Germinal center (tissue), 1 donor: ENCODE measurements at regions not wholly inside any gene's neighbourhood (a gene's known extent, or its start where the extent isn't known, plus 50 kb on each side); places are given as distances from the start of the nearest gene placed in this dataset.
A peak's percentile ranks its signal among the peaks of the same experiment; 100 is the strongest.
"Not testable (repeated sequence)": the region's sequence is repeated elsewhere in the genome, so short reads cannot be mapped to it uniquely, and the experiment has no call there.

Source experiments
- DNase-seq: peaks from one replicate; pipeline ENCODE4 v3.0.0; 2012; ENCODE audit warnings: mixed read lengths, low spot score

GRCh38 chr4:53959343-53960120 lies 104.9 kb downstream of the CHIC2 start:
- DNase-seq = no peak

- no peak for DNase-seq
These were observed 108.0 kb downstream of the CHIC2 start for GRCh38 chr4:53956454-53956853.

DNA sequence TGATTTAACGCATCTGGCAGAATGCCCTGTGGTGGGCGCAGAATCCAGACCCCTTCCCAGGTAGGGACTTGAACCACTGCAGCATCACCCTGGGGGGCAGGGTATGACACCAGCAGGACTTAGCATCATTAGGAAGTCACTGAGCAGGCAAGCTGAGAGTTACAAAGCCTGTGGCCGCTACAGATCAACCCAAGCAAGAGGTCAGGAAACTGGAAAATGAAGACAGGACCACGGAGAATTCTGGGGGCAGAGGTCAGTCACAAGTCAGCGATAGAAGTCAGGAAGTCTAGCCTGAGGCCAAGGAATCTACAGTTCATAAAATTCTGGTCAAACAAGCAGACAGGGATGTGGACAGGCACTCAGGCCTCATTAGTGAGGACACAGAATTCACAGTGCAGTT lies 108.4 kb downstream of the CHIC2 start:
- DNase-seq = no peak

- DNase-seq = no peak
These were observed 113.0 kb downstream of the CHIC2 start for GRCh38 chr4:53951414-53951813.

DNA sequence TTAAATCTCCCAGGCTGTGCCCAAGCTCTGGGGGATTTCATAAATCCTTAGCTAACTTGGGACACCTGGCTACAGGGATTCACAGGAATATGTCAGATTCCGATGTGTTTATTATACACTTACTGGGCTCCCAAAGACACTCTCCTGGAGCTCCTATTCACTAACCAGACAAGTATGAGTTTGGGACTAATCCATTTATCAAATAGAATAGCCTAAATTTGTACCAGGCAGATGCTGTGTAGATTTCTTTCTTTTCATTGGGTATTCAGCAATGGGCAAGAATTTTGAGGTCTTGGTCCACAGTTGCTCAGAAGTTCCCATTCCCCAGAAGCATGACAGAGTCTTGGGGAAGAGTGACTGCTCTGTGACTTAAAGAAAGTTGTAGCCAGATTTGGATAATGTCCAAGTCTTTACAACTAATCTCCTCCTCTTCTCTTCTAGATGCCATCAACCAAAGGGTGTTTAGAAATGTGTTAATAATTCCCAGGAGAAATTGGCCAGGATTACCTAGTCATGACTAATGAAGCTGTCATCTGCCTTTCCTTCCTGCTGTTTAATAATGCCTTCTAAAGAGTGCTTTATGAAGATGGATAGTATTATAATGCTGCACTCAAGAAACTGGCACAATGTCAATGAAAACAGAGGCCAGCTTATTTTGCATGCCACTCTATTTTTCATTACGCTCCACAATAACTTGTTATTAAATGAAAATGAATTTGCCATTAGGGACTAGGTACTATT lies 120.9 kb downstream of the CHIC2 start:
- DNase-seq = no peak

GRCh38 chr4:53942712-53943111 lies 121.7 kb downstream of the CHIC2 start:
- DNase-seq = no peak

GRCh38 chr4:53941331-53941730 lies 123.1 kb downstream of the CHIC2 start:
- no peak for DNase-seq

DNA sequence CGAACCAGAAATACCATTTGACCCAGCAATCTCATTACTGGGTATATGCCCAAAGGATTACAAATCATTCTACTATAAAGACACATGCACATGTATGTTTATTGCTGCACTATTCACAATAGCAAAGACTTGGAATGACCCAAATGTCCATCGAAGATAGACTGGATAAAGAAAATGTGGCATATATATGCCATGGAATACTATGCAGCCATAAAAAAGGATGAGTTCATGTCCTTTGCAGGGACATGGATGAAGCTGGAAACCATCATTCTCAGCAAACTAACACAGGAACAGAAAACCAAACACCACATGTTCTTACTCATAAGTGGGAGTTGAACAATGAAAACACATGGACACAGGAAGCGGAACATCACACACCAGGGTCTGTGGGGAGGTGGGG lies 124.5 kb downstream of the CHIC2 start:
- DNase-seq = not testable (repeated sequence)

GRCh38 chr4:53937918-53938317 lies 126.5 kb downstream of the CHIC2 start:
- DNase-seq = no peak

GRCh38 chr4:53937327-53937726 lies 127.1 kb downstream of the CHIC2 start:
- DNase-seq = no peak

DNA sequence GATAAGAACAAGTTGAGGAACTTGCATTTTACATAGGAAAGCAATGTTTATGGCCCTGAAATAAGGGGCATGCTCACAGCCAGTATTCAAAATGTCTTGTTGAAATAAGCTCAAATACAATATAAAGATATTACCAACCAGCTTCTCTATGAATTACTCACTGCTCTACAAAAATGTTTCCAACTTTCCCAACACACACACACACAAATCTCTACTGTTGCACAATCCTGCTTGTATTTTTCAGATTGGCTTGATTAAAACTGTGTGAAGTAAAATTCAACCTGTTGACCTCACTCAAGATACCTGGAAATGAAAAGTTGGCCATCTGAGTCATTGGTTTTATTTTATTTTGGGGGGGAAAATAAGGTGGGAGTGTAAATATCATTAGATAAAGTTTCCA lies 128.6 kb downstream of the CHIC2 start:
- no peak for DNase-seq

DNA sequence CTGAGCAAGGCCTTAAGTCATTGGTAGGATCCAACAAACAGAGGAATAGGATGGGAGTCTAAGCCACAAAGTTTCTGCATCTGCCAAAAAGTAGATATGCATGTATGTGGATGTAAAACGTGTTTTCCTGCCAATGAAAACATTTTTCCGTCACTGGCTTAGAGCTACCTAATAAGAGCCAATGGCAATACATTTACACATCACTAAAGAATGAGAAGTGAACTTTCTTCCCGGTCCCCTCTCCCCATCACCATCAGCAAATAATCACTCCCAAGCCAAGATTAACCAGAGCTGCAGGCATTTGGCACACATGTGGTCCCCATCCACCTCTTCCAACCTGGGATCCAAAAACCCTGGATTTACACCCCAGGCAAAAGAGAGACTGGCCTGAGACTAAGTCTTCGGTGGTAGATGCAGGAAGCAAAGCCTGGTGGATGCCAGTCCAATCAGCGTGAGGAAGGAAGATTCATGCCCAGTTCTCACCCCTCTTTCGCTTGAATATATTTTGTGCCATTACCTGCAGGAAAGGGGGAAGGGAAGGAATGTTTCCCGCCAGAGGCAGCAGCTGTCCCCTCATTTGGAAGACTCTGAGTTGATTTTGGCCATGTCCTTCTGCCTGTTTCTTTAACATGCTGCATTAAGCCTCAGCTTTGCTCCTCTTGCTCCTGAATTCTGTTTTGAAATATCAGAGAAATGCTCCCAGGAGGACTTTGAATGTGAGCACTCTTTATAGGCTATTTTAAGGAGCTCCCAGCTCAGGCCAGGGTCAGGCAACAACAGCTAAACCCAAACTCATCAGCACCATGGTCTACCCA lies 131.4 kb downstream of the CHIC2 start:
- DNase-seq = no peak

- DNase-seq = no peak
These were observed 132.9 kb downstream of the CHIC2 start for GRCh38 chr4:53931461-53931961.

DNA sequence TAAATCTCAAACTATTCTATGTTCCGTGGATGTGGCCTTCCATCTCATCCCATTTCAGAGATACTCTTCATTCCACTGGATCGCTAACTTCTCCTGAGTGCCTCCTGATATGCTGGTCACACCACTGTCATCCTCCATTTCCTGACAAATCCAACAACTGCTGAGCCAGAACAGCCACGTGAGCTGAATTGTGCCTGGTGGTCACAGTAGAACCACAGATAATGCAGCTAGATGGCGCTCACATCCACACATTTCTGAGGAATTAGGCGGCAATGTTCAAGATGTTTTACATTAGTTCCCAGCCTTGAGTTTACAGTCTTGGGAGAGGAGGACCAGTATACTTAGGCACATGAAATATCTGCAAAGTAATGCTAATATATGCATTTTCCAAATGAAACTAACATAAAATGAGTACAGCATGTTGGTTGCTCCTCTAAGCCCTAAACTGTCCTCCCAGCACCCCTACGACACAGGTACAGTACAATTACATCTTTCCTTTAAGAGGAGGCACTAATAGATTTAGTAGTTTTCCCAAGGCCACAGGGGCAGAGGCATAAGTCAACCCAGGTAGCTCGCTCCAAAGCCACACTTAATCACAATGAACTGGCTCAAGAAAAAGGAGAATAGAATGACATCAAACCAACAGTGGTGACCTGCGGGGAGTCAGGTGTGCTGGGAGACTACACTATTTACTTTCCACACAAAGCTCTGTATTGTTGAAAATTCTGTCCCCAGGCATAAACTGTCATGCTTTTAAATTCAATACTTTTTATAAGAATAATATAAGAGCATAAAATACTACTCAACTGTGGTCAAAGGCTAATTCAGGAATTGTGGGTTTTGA lies 134.2 kb downstream of the CHIC2 start:
- DNase-seq = peak; percentile 67

DNA sequence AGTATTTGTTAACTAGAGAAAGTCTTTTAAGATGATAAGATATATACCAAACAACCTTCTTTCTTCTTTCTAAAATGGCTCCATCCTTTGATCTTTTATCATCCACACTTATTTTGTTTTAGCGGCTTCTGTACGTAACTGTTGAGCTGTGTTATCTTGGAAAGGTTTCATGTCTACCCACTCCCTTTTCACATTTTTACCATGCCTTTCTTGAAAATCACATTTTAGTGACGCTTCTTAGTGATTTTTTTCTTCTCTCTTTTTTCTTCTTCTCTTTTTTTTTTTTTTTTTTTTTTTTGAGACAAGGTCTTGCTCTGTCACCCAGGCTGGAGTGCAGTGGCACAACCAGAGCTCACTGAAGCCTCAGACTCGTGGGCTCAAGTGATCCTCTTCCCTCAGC lies 135.1 kb downstream of the CHIC2 start:
- DNase-seq = no peak

- no peak for DNase-seq
These were observed 135.6 kb downstream of the CHIC2 start for GRCh38 chr4:53928825-53929224.

- no peak for DNase-seq
These were observed 139.3 kb downstream of the CHIC2 start for GRCh38 chr4:53925050-53925605.

DNA sequence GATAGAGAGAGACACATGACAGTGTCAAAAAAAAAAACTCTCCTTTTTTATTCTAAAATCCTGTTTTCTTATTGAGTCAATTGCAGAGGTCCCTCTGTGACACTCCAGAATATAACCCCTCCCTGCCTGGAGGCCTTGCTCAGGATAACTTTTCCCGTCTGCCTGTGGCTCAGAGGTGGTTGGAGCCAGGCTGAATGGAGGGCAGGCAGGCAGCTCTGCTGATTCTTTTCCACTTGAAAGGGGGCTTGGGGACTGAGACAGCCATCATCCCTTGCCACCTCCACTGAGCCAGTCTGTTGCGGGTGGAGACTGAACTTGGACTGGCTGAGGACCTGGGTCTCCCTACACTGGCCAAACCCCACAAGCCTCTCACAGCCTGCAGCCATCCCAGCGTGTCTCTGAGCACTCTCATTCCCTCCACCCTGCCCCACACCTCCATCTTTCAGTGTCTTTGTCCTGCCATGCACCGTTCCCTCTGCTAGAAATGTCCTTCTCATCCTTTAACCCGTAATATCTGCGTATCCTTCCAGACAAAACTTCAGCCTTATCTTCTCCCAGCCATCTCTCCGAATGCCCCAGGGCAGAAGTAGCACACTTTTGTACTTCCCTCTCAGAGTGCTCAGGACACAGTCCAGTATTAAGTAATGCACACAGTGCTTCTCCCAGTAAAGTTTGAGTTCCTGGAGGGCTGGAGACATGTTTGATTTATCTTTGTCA lies 139.9 kb downstream of the CHIC2 start:
- DNase-seq = no peak

- DNase-seq = no peak
These were observed 140.5 kb downstream of the CHIC2 start for GRCh38 chr4:53923921-53924320.

- no peak for DNase-seq
These were observed 142.5 kb downstream of the CHIC2 start for GRCh38 chr4:53921856-53922255.

GRCh38 chr4:53920883-53921282 lies 143.5 kb downstream of the CHIC2 start:
- DNase-seq = no peak
